ENCODE measurements at regions not wholly inside any gene's neighbourhood (a gene's known extent, or its start where the extent isn't known, plus 50 kb on each side); places are given as distances from the start of the nearest gene placed in this dataset.

- Histone ChIP-seq H3K9me3 (ENCODE audit: control insufficient read depth, insufficient read depth, low read length) (no peaks in the 10 kb centered on the region), H3K4me1 (ENCODE audit: insufficient read depth, low read length) (no peaks in the 10 kb centered on the region), H3K9ac (ENCODE audit: low read depth, low read length) (no peak overlapping the region), H3K36me3 (ENCODE audit: insufficient read depth, low read length) (no peaks in the 10 kb centered on the region)
Measured at GRCh38 chr4:181213551-181213950, 1029.7 kb upstream of the TENM3 start.

DNA sequence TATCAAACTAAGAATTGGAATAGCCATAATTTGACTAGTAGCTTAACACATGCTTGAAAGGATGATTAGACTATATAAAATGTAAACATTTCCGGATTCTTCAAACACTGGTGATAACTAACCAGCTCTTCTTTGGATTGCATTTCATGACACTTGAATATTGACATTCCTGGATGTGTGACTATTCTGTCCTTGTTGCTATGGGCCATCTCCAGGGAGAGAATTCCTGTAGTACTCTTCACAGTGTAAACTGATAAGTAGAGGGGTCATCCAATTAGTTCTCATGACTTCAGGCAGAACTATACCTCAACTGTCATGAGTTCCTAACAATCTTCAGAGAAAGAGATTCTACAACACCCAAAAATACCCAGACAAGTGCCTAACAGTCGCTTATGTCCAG, 1026.7 kb upstream of the TENM3 start:
- Histone ChIP-seq H3K9ac (ENCODE audit: low read depth, low read length) (no peak overlapping the region), H3K4me1 (ENCODE audit: insufficient read depth, low read length) (peaks cover 5% of the 10 kb centered on the region), H3K36me3 (ENCODE audit: insufficient read depth, low read length) (no peaks in the 10 kb centered on the region), H3K9me3 (ENCODE audit: control insufficient read depth, insufficient read depth, low read length) (no peaks in the 10 kb centered on the region)

GRCh38 chr4:181219783-181220416, 1023.3 kb upstream of the TENM3 start:
- Histone ChIP-seq H3K9ac (ENCODE audit: low read depth, low read length) (no peak overlapping the region), H3K4me1 (ENCODE audit: insufficient read depth, low read length) (peaks cover 9% of the 10 kb centered on the region), H3K9me3 (ENCODE audit: control insufficient read depth, insufficient read depth, low read length) (no peaks in the 10 kb centered on the region), H3K36me3 (ENCODE audit: insufficient read depth, low read length) (no peaks in the 10 kb centered on the region)

GRCh38 chr4:181224852-181225251, 1018.4 kb upstream of the TENM3 start:
- H3K9ac ChIP-seq (ENCODE audit: low read depth, low read length) = no peak overlapping the region

GRCh38 chr4:181225616-181226261, 1017.5 kb upstream of the TENM3 start:
- Histone ChIP-seq H3K4me1 (ENCODE audit: insufficient read depth, low read length) (peaks cover 8% of the 10 kb centered on the region; the same call in 1 of the 2 replicates), H3K36me3 (ENCODE audit: insufficient read depth, low read length) (no peaks in the 10 kb centered on the region), H3K9ac (ENCODE audit: low read depth, low read length) (no peak overlapping the region), H3K9me3 (ENCODE audit: control insufficient read depth, insufficient read depth, low read length) (no peaks in the 10 kb centered on the region)

More at GRCh38 chr4:181224852-181225251, 1018.4 kb upstream of the TENM3 start:
- Histone ChIP-seq H3K4me1 (ENCODE audit: insufficient read depth, low read length) (peaks cover 13% of the 10 kb centered on the region), H3K36me3 (ENCODE audit: insufficient read depth, low read length) (no peaks in the 10 kb centered on the region), H3K9me3 (ENCODE audit: control insufficient read depth, insufficient read depth, low read length) (no peaks in the 10 kb centered on the region)

DNA sequence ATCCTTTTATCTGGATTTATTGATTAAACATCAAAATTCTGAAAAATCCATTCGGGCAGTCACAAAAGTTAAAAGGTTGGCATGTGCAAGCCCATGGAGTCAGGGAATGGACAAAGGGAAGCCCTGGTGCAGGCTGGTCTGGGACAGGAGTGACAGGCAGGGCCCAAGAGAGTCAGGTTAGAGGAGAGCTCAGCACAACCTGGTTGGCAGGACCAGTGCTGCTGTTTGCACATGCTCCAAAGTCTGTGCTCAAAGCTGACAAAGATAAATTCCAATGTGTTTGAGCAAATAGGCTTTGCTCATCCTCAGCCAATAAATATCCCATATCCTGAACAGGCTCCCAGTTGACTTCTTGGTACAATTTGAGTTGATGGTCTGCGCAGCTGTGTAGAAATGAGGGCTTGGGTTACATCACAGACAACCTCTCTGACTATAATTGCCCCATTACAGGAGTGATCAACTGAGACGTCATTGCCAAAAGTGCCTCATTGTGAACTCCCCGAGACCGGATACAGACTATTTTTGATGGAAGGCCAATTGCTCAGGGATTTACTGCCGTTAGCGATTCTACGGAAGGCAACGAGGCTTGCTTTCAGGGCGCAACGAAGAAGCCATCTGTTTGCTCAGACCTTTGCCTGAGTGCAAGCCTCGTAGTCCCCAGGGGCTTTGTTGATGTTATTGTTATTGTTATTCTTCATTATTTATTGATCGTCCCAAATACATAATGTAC, 1008.1 kb upstream of the TENM3 start:
- H3K9me3 ChIP-seq (ENCODE audit: control insufficient read depth, insufficient read depth, low read length) = no peaks in the 10 kb centered on the region

GRCh38 chr4:181245326-181245725, 997.9 kb upstream of the TENM3 start:
- Histone ChIP-seq H3K36me3 (ENCODE audit: insufficient read depth, low read length) (no peaks in the 10 kb centered on the region), H3K9me3 (ENCODE audit: control insufficient read depth, insufficient read depth, low read length) (no peaks in the 10 kb centered on the region), H3K9ac (ENCODE audit: low read depth, low read length) (no peak overlapping the region), H3K4me1 (ENCODE audit: insufficient read depth, low read length) (peaks cover 9% of the 10 kb centered on the region; the same call in 1 of the 2 replicates)

More for the DNA sequence above, 1008.1 kb upstream of the TENM3 start:
- Histone ChIP-seq H3K9ac (ENCODE audit: low read depth, low read length) (no peak overlapping the region), H3K36me3 (ENCODE audit: insufficient read depth, low read length) (no peaks in the 10 kb centered on the region), H3K4me1 (ENCODE audit: insufficient read depth, low read length) (no peaks in the 10 kb centered on the region)

GRCh38 chr4:181249031-181249430, 994.2 kb upstream of the TENM3 start:
- Histone ChIP-seq H3K9me3 (ENCODE audit: control insufficient read depth, insufficient read depth, low read length) (no peaks in the 10 kb centered on the region), H3K36me3 (ENCODE audit: insufficient read depth, low read length) (no peaks in the 10 kb centered on the region), H3K9ac (ENCODE audit: low read depth, low read length) (no peak overlapping the region), H3K4me1 (ENCODE audit: insufficient read depth, low read length) (peaks cover 9% of the 10 kb centered on the region; the same call in 1 of the 2 replicates)

DNA sequence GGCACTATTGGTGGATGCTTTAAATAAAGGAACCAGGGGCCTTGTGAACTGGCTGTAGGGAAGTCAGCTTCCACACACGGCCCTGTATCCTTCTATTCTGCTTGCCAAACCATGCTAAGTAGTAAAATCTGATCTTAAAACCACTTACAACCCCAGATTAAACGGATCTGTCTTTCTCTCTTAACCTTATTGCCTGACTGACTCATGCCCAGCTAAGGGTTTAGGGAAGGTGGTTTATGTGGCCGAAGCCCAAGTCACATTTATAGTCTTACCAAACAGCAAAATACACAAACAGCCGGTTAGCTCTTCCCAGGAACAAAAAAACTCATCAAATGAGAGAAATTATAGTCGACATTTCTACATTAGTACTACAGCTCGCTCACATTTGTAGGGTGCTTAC, 988.4 kb upstream of the TENM3 start:
- Histone ChIP-seq H3K36me3 (ENCODE audit: insufficient read depth, low read length) (no peaks in the 10 kb centered on the region), H3K9ac (ENCODE audit: low read depth, low read length) (no peak overlapping the region), H3K9me3 (ENCODE audit: control insufficient read depth, insufficient read depth, low read length) (no peaks in the 10 kb centered on the region), H3K4me1 (ENCODE audit: insufficient read depth, low read length) (peaks cover 4% of the 10 kb centered on the region; the same call in 1 of the 2 replicates)

DNA sequence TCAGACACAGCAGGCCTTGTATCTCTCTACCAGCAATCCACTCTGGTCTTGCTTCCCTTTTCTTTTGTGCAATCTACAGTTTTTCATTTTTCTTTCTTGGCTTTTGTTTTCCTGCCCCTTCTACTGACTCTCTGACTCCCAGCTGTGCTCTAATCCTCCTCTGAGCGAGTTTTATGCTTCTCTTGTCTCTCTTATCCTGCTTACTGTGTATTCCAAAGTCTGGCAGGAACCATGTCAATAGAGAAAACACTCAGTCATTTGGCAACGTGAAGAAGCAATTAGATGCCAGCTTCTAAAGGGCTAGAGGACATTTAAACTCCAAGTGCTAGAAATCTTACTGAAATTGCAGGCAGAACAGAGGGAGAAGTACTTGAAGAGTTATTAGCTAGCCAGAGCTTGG, 984.6 kb upstream of the TENM3 start:
- H3K4me1 ChIP-seq (ENCODE audit: insufficient read depth, low read length) = peaks cover 4% of the 10 kb centered on the region; the same call in 1 of the 2 replicates
- no peaks in the 10 kb centered on the region for H3K9me3 ChIP-seq (ENCODE audit: control insufficient read depth, insufficient read depth, low read length)
- no peak overlapping the region for H3K9ac ChIP-seq (ENCODE audit: low read depth, low read length)
- H3K36me3 ChIP-seq (ENCODE audit: insufficient read depth, low read length) = no peaks in the 10 kb centered on the region

DNA sequence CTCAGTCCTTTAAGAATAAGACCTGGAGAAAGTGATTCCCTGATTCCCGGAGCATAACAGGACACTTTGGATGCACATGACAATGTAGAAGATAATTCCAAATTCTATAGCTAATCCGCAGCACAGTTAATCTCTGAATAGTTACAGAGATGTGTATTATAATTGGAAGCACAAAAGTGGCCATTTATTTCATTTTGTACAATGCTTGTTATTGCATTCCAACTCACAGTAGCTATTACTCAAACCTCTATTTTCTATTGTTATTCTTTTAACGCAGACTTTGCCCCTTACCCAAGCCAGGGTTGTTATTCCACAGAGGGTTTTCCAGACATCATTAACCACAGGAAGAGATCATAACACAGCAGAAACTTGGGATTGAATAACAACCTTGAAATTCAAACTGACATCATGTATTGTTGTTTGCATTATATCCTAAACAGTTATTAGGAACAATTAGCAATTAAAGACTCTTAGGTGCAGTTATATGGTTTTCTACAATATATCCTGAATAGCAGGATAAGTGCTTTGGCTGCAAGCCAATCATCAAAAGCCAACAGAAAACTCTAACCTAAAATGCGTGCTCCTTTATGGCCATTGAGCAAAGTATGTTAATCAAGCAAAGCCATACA, 984.0 kb upstream of the TENM3 start:
- peaks cover 4% of the 10 kb centered on the region; the same call in 1 of the 2 replicates for H3K4me1 ChIP-seq (ENCODE audit: insufficient read depth, low read length)
- H3K36me3 ChIP-seq (ENCODE audit: insufficient read depth, low read length) = no peaks in the 10 kb centered on the region
- H3K9me3 ChIP-seq (ENCODE audit: control insufficient read depth, insufficient read depth, low read length) = no peaks in the 10 kb centered on the region
- no peak overlapping the region for H3K9ac ChIP-seq (ENCODE audit: low read depth, low read length)

DNA sequence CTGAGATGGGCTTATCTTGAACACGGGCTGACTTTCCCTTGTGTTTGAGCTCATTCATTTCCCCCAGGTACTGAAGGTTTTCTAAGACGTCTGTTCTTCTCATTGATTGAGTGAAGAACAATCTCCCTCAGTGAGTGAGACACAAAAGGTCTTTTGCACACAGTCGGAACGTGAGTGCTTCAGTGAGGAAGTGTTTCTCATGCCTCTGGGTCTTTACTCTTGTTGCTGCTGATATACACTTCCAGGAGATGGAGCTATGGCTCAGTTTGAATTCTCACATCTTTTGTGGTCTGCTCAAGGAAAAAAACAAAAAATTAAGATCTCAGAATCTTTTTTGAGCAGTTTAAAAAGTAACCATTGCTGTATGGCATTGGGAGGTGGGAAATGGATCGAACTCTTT, 981.9 kb upstream of the TENM3 start:
- no peak overlapping the region; the same call in 1 of the 2 replicates for H3K9ac ChIP-seq (ENCODE audit: low read depth, low read length)
- H3K4me1 ChIP-seq (ENCODE audit: insufficient read depth, low read length) = peaks cover 4% of the 10 kb centered on the region; the same call in 1 of the 2 replicates
- no peaks in the 10 kb centered on the region for H3K9me3 ChIP-seq (ENCODE audit: control insufficient read depth, insufficient read depth, low read length)
- no peaks in the 10 kb centered on the region for H3K36me3 ChIP-seq (ENCODE audit: insufficient read depth, low read length)

GRCh38 chr4:181264893-181265292, 978.3 kb upstream of the TENM3 start:
- H3K36me3 ChIP-seq (ENCODE audit: insufficient read depth, low read length) = no peaks in the 10 kb centered on the region
- no peaks in the 10 kb centered on the region for H3K9me3 ChIP-seq (ENCODE audit: control insufficient read depth, insufficient read depth, low read length)
- no peaks in the 10 kb centered on the region; the same call in 1 of the 2 replicates for H3K4me1 ChIP-seq (ENCODE audit: insufficient read depth, low read length)
- H3K9ac ChIP-seq (ENCODE audit: low read depth, low read length) = no peak overlapping the region

DNA sequence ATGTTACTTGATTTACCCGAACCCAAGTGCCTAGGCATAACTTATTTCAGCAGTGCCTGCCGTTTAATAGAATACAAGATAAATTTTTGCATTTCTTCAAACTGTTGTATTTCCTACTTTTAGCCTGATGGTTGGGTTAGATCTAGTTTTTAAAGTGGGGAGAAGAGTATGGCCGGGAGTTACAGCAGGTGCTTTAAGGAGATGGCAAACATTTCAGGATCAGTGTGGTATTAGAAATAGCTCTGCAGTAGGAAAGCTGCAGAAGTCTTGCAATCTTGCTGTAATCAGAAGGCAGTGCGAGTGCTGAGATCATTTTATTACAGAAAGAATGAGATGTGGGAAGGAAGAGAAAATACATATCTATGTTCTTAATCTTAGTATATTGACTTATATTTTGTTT, 977.8 kb upstream of the TENM3 start:
- Histone ChIP-seq H3K4me1 (ENCODE audit: insufficient read depth, low read length) (no peaks in the 10 kb centered on the region; the same call in 1 of the 2 replicates), H3K9ac (ENCODE audit: low read depth, low read length) (no peak overlapping the region), H3K36me3 (ENCODE audit: insufficient read depth, low read length) (no peaks in the 10 kb centered on the region), H3K9me3 (ENCODE audit: control insufficient read depth, insufficient read depth, low read length) (no peaks in the 10 kb centered on the region)
